HG03460 (cell line): ENCODE measurements at regions not wholly inside any gene's neighbourhood (a gene's known extent, or its start where the extent isn't known, plus 50 kb on each side); places are given as distances from the start of the nearest gene placed in this dataset.

Experiments used
- ATAC-seq: cut with Tn5 transposase; IDR thresholded peaks from one replicate; pipeline ENCODE4 v1.9.1; 2021; ENCODE audit not compliant: unreplicated experiment

GRCh38 chr17:79298799-79299198 is 224.2 kb downstream of the ENGASE start:
- no peak for ATAC-seq

- no peak for ATAC-seq
These were observed 221.6 kb downstream of the ENGASE start for GRCh38 chr17:79296243-79296642.

GRCh38 chr17:79295307-79295706 is 220.7 kb downstream of the ENGASE start:
- no peak for ATAC-seq

GRCh38 chr17:79294459-79295071 is 219.9 kb downstream of the ENGASE start:
- ATAC-seq, result no peak

GRCh38 chr17:79292501-79292900 is 217.9 kb downstream of the ENGASE start:
- ATAC-seq, result no peak

- ATAC-seq, result no peak
These were observed 216.8 kb downstream of the ENGASE start for GRCh38 chr17:79291391-79291790.

- no peak for ATAC-seq
These were observed 216.1 kb downstream of the ENGASE start for GRCh38 chr17:79290726-79291125.

GRCh38 chr17:79288950-79289349 is 214.3 kb downstream of the ENGASE start:
- no peak for ATAC-seq

- no peak for ATAC-seq
These were observed 211.8 kb downstream of the ENGASE start for GRCh38 chr17:79286440-79286839.

- no peak for ATAC-seq
These were observed 211.3 kb downstream of the ENGASE start for GRCh38 chr17:79285973-79286372.

- no peak for ATAC-seq
These were observed 207.7 kb downstream of the ENGASE start for GRCh38 chr17:79282294-79282693.

- no peak for ATAC-seq
These were observed 207.2 kb downstream of the ENGASE start for GRCh38 chr17:79281803-79282202.

GRCh38 chr17:79280866-79281572 is 206.4 kb downstream of the ENGASE start:
- no peak for ATAC-seq

GRCh38 chr17:79280010-79280409 is 205.4 kb downstream of the ENGASE start:
- ATAC-seq, result no peak

- ATAC-seq, result no peak
These were observed 204.7 kb downstream of the ENGASE start for GRCh38 chr17:79279320-79279719.

GRCh38 chr17:79276821-79277220 is 202.2 kb downstream of the ENGASE start:
- no peak for ATAC-seq

- no peak for ATAC-seq
These were observed 199.0 kb downstream of the ENGASE start for GRCh38 chr17:79273660-79274059.

- ATAC-seq, result no peak
These were observed 198.1 kb downstream of the ENGASE start for GRCh38 chr17:79272666-79273219.

GRCh38 chr17:79272220-79272619 is 197.6 kb downstream of the ENGASE start:
- no peak for ATAC-seq

GRCh38 chr17:79269620-79270019 is 195.0 kb downstream of the ENGASE start:
- ATAC-seq, result no peak

GRCh38 chr17:79263191-79263590 is 188.6 kb downstream of the ENGASE start:
- no peak for ATAC-seq

GRCh38 chr17:79262624-79263023 is 188.0 kb downstream of the ENGASE start:
- ATAC-seq, result no peak
